GM10266 (cell line): ENCODE measurements at regions not wholly inside any gene's neighbourhood (a gene's known extent, or its start where the extent isn't known, plus 50 kb on each side); places are given as distances from the start of the nearest gene placed in this dataset.
"Not testable (repeated sequence)": the region's sequence is repeated elsewhere in the genome, so short reads cannot be mapped to it uniquely, and the experiment has no call there.

Experiments used
- DNase-seq: peaks from one replicate; pipeline ENCODE4 v3.0.0; 2012; ENCODE audit errors: extremely low spot score
- CTCF ChIP-seq: IDR thresholded peaks from 2 replicates; pipeline ENCODE4 v1.5.1; 2012; ENCODE audit warnings: mild to moderate bottlenecking, low read depth; ENCODE audit not compliant: control insufficient read depth, insufficient read depth; ENCODE audit errors: missing control alignments

- no peak for TF ChIP-seq CTCF
- DNase-seq, result no peak
Measured at GRCh38 chr5:56737951-56738606, 77.3 kb upstream of the MAP3K1 start.

- no peak for DNase-seq
- no peak for TF ChIP-seq CTCF
Measured at GRCh38 chr5:56737002-56737621, 78.2 kb upstream of the MAP3K1 start.

GRCh38 chr5:56735849-56736641, 79.3 kb upstream of the MAP3K1 start:
- no peak for TF ChIP-seq CTCF
- DNase-seq, result no peak

GRCh38 chr5:56734091-56734694, 81.2 kb upstream of the MAP3K1 start:
- no peak for DNase-seq
- TF ChIP-seq CTCF, result no peak

GRCh38 chr5:56733580-56733979, 81.8 kb upstream of the MAP3K1 start:
- no peak for DNase-seq
- TF ChIP-seq CTCF, result no peak

- no peak for TF ChIP-seq CTCF
- DNase-seq, result no peak
Measured at GRCh38 chr5:56732121-56732520, 83.2 kb upstream of the MAP3K1 start.

GRCh38 chr5:56731473-56731872, 83.9 kb upstream of the MAP3K1 start:
- not testable (repeated sequence) for DNase-seq
